PFSK-1 (cell line): ENCODE measurements at regions not wholly inside any gene's neighbourhood (a gene's known extent, or its start where the extent isn't known, plus 50 kb on each side); places are given as distances from the start of the nearest gene placed in this dataset.

Experiments used
- FOXP2 ChIP-seq: optimal IDR thresholded peaks from 2 replicates; pipeline ENCODE3; 2011; ENCODE audit warnings: borderline replicate concordance, control low read depth, inconsistent platforms; ENCODE audit not compliant: insufficient read depth; ENCODE audit errors: extremely low read length, extremely low read depth
- POLR2AphosphoS5 ChIP-seq: IDR thresholded peaks from 2 replicates; pipeline ENCODE4 v1.6.1; 2012; ENCODE audit warnings: low read depth, mild to moderate bottlenecking, control low read depth, low read length, moderate library complexity
- REST ChIP-seq, 2 experiments: IDR thresholded peaks; 2 replicates each; pipeline versions ENCODE4 v1.6.1 to v1.8.0; 2011 to 2012; ENCODE audit warnings: low read depth in 2 of 2, low read length in 2 of 2, control low read depth in 1 of 2, inconsistent platforms in 1 of 2, mild to moderate bottlenecking in 1 of 2, moderate library complexity in 1 of 2; ENCODE audit not compliant: insufficient read depth in 1 of 2
- SIN3A ChIP-seq: IDR thresholded peaks from 2 replicates; pipeline ENCODE4 v1.6.1; 2012; ENCODE audit warnings: mild to moderate bottlenecking, low read length, moderate library complexity, borderline replicate concordance; ENCODE audit not compliant: insufficient read depth
- TAF1 ChIP-seq: IDR thresholded peaks from 2 replicates; pipeline ENCODE4 v1.6.1; 2012; ENCODE audit warnings: low read length, control low read depth, borderline replicate concordance; ENCODE audit not compliant: insufficient read depth

- TF ChIP-seq FOXP2 (peak; percentile 28), TAF1 (no peak)
Observed at GRCh38 chr5:2562036-2562435, 189.4 kb downstream of the IRX2 start.

- TF ChIP-seq REST (IDR thresholded peaks at IDR 0.05; ENCODE audit: insufficient read depth in 1 of 2, low read depth in 2 of 2, low read length in 2 of 2), result no peak
- no peak for TF ChIP-seq SIN3A
- TF ChIP-seq FOXP2, result no peak
- TF ChIP-seq TAF1, result no peak
Observed at GRCh38 chr5:2560435-2560834, 191.0 kb downstream of the IRX2 start.

GRCh38 chr5:2557435-2557834 is 194.0 kb downstream of the IRX2 start:
- TF ChIP-seq SIN3A, result no peak
- no peak for TF ChIP-seq TAF1
- TF ChIP-seq POLR2AphosphoS5, result no peak
- no peak for TF ChIP-seq REST (IDR thresholded peaks at IDR 0.05; ENCODE audit: insufficient read depth in 1 of 2, low read depth in 2 of 2, low read length in 2 of 2)
- TF ChIP-seq FOXP2, result no peak

GRCh38 chr5:2556375-2556966 is 195.0 kb downstream of the IRX2 start:
- TF ChIP-seq POLR2AphosphoS5, result no peak

- TF ChIP-seq REST (IDR thresholded peaks at IDR 0.05; ENCODE audit: insufficient read depth in 1 of 2, low read depth in 2 of 2, low read length in 2 of 2) (no peak), POLR2AphosphoS5 (no peak), FOXP2 (no peak)
Observed at GRCh38 chr5:2553611-2554010, 197.9 kb downstream of the IRX2 start.

GRCh38 chr5:2550509-2550908 is 201.0 kb downstream of the IRX2 start:
- TF ChIP-seq TAF1, result no peak
- TF ChIP-seq REST (IDR thresholded peaks at IDR 0.05; ENCODE audit: insufficient read depth in 1 of 2, low read depth in 2 of 2, low read length in 2 of 2), result no peak
- TF ChIP-seq POLR2AphosphoS5, result no peak
- TF ChIP-seq FOXP2, result no peak
- TF ChIP-seq SIN3A, result no peak
